Gastroesophageal sphincter (tissue), 3 donors: ENCODE measurements at regions not wholly inside any gene's neighbourhood (a gene's known extent, or its start where the extent isn't known, plus 50 kb on each side); places are given as distances from the start of the nearest gene placed in this dataset.

Source experiments
- EP300 ChIP-seq: sonication (generic); formaldehyde crosslinking; IDR thresholded peaks from one replicate; pipeline ENCODE4 v1.6.1; 2017; ENCODE audit warnings: antibody characterized with exemption, mild to moderate bottlenecking
- POLR2A ChIP-seq, 2 donors: fragments of 450-650 bp; IDR thresholded peaks; one replicate each; pipeline ENCODE4 v1.6.1; 2017; ENCODE audit warnings: antibody characterized with exemption in 2 of 2, mild to moderate bottlenecking in 2 of 2, moderate library complexity in 1 of 2
- POLR2AphosphoS5 ChIP-seq: sonication (generic); formaldehyde crosslinking; IDR thresholded peaks from one replicate; pipeline ENCODE4 v1.6.1; 2017; ENCODE audit warnings: antibody characterized with exemption
- TF ChIP-seq, protein P1 (sequence below), 4 experiments: fragments of 200-600 bp in 2 of 4; fragments of 450-650 bp in 2 of 4; sonication (generic) in 1 of 4; IDR thresholded peaks; one replicate each; pipeline ENCODE4 v1.5.1; 2017 to 2019; ENCODE audit warnings: antibody characterized with exemption in 4 of 4, mild to moderate bottlenecking in 2 of 4, moderate library complexity in 2 of 4

DNA sequence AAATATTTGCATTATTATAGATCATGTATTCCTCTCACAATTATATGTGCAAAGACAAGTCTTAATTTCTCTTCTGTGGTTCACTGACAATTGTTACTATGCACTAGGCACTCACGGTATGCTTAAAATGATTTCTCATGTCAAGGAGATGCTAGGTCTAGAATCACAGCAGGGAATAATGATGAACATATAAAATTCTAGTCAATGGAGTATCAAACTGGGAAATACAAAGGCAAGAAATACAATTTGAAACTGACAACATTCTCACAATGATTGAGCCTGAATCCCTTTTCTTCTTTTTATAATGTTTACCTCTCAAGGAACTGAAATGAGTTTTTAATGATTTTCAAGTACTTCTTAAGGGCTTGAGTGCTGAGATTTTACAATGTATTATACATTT, 302.3 kb upstream of the GRAMD2B start:
- TF ChIP-seq EP300 = no peak
- TF ChIP-seq, protein P1, sequence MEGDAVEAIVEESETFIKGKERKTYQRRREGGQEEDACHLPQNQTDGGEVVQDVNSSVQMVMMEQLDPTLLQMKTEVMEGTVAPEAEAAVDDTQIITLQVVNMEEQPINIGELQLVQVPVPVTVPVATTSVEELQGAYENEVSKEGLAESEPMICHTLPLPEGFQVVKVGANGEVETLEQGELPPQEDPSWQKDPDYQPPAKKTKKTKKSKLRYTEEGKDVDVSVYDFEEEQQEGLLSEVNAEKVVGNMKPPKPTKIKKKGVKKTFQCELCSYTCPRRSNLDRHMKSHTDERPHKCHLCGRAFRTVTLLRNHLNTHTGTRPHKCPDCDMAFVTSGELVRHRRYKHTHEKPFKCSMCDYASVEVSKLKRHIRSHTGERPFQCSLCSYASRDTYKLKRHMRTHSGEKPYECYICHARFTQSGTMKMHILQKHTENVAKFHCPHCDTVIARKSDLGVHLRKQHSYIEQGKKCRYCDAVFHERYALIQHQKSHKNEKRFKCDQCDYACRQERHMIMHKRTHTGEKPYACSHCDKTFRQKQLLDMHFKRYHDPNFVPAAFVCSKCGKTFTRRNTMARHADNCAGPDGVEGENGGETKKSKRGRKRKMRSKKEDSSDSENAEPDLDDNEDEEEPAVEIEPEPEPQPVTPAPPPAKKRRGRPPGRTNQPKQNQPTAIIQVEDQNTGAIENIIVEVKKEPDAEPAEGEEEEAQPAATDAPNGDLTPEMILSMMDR (IDR thresholded peaks at IDR 0.05) = no peak
- no peak for TF ChIP-seq POLR2AphosphoS5
- no peak for TF ChIP-seq POLR2A (IDR thresholded peaks at IDR 0.05)
